Activated CD4-positive, alpha-beta T cell treated with anti-CD3 and anti-CD28 coated beads, Interleukin-2, amount 50 U/mL, for 24 hours (primary cell): ENCODE measurements at regions not wholly inside any gene's neighbourhood (a gene's known extent, or its start where the extent isn't known, plus 50 kb on each side); places are given as distances from the start of the nearest gene placed in this dataset.

Experiments
- DNase-seq, 2 donors: peaks; one replicate each; pipeline ENCODE4 v3.0.0-alpha.2; 2020; ENCODE audit warnings: low read depth in 1 of 2, low spot score in 1 of 2

DNA sequence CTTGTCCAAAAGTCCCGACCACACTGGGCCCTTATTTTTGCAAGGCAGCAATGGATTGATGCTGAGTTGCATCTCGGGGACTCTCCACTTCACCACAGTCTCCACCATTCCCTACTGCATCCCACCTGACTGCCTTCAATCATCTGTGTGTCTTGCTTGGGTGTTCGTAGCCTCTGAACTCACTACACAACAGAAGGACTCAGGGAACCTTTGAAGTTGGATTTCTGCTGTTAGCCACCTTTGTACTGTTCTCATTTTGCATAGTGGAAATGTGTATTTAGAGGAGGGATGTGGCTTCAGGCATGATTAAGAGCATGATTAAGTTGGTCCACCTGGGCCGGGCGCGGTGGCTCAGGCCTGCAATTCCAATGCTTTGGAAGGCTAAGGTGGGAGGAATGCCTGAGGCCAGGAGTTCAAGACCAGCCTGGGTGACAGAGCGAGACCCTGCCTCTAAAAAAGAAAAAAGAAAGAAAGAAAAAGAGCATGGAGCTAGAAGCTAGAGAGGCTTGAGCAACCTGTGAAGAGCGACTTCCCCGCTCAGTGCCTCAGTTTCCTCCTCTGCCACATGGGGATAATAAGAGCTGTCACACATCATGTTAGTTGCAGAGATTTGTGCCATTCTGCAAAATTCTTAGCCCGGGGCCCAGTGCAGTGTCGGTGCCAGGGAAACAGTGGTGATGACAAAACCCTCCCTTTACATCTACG lies 121.3 kb upstream of the PTPN1 start:
- DNase-seq, result no peak

DNA sequence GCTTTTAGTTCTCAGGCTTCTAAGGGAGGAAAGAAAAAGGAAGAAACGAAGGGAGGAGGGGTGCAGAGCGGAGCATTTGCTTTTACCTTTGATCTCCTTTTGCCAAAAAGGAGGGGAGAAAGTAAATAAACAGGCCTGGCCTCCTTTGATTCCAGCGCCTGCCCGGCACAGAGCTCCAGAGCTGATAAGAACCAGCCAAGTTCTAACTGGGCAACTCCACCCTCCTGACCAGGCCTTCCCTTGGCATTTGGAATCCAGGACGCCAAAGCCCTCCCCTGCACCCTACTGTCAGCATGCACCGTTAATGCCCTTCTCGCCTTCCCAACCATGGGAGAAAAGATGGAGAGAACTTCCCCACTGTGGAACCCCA lies 120.8 kb upstream of the PTPN1 start:
- no peak for DNase-seq

DNA sequence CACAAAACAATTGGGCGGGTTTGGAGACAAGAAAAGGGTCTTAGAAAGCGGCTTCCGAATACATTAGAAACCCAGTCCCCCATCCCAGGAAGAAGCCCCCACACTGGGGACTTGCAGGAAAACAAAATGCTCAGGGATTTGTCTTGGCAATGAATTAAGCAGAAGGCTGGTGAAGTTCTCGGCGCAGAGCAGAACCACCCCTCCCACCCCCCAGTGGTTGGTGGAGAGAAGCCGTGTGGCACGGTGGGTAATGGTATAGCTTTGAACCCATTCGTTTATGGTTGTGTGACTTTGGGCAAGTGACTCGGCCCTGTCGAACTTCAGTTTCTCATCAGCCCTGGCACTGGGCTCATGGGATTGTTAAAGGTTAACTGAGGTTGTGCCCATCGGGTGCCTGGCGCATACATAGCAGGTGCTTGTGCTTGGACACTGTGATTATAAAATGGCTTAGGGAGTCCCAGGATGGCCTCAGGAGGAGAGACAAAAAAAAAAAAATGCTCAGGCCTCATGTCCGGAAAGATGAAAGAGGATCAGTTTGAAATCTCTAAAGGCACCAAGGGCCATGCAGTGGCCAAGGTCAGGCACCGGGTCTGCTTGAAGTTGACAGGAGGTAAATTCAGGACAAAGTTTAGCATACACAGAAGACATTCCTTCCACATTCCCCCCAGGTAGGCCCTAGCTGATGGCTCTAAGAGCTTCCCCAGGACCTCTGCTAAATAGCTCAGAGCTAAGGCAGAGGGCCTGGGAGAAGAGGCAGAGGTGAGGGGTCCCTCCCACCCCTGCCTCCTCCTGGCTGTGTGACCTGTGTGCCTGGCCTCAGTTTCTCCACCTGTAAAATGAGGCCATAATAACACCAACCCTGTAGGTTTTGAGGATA lies 120.1 kb upstream of the PTPN1 start:
- DNase-seq, result no peak

DNA sequence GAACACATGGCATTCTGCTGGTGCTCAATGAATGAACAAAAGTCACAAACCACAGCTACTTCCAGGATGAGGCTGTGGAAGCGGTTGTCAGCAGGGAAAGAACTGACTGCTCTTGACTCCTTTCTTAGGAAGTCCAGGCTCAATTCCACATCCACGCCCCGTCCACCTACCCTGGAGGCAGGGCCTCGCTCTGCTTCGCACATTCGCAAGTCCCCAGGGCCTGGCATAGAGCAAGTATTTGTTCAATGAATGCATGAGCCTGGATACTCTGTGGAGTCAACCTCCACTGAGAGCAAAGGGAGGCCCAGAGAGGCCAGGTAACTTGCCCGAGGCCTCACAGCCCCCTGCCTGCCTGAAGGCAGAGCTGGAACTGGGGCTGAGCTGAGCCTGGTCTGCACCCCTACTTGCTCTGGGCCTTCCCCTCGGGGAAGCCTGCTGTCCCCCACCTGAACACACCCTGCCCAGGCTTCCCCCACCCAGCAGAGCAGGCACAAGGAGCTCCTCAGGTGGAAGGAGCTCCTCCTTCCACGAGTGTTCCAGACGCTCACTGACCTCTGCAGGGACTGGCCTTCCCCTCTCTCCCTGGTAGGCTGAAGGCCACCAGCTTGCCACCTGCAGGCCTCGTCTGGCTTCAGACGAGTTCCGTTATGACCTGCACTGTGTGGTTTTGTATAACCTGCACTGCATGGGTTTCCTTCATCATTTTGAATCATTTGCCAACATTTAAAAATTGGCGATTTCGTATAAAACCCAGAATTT lies 119.3 kb upstream of the PTPN1 start:
- DNase-seq, result no peak

DNA sequence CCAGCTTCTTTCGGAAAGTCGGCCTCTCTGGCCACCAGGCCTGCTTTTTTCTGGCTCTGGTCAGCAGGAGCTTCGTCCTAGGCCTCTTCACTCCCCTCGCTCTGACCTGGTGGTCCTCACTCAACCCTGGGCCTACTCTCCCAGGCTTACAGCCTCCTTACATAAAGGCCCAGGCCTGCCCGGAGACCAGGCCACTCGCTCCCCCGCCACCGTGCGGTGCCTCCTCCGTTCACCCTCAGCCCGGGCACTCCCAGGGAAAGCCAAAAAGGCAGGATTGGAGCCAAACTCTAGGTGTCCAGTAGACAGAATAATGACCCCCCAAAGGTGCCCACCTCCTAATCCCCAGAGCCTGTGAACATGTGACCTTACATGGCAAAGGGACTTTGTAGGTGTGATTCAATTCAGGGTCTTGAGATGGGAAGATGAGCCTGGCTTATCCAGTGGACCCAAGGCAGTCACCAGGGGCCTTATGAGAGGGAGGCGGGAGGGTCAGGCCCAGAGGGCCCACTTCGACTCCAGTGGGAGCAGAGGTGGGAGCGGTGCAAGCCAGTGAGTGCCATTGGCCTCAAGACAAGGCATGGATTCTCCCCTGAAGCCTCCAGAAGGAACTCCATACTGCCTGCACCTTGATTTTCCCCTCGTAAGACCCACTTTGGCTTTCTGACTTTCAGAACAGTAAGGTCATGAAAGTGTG lies 118.6 kb upstream of the PTPN1 start:
- no peak for DNase-seq

DNA sequence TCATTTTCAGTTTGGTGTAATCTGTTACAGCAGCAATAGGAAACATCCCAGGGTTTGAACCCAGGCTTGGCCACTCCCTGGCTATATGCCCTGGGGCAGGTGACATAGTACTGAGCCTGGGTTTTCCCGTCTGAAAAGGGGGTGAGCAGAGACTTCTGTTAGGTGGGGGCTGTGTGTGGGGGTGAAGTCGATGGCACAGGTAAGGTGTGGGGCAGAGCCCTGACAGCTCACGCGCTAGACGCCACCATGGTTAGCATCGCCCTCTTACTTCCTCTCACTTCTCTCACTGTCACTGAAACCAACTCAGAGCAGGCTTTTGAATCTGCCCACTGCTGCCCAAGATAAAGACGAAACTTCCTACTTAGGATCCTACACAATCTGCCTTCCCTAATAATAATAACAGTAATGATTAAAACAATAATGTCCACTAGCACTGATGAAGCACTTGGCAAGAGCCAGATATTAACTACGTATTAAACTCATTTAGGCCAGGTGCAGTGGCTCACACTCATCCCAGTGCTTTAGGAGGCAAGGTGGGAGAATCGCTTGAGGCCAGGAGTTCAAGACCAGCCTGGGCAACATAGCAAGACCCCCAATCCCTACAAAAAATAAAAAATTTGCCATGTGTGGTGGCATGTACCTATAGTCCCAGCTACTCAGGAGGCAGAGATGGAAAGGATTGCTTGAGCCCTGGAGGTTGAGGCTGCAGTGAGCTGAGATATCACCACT lies 117.9 kb upstream of the PTPN1 start:
- no peak for DNase-seq

DNA sequence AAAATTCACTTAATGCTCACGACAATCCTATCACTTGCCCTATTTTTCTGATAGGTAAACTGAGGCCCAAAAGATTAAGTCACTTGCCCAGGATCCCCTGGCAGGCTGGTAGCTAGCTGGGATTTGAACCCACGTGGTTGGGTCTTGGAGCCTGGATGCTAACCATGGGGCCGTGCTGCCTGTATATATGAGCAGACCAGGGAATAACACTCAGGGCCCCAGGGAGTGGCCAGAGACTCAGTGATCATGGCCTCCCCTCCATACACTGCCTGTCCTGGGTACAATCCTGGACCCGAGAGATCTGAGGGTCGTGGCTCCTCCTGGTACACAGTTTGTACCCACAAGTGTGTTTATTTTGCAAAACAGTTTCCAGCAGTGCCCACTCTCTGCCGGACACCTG lies 116.9 kb upstream of the PTPN1 start:
- no peak for DNase-seq

DNA sequence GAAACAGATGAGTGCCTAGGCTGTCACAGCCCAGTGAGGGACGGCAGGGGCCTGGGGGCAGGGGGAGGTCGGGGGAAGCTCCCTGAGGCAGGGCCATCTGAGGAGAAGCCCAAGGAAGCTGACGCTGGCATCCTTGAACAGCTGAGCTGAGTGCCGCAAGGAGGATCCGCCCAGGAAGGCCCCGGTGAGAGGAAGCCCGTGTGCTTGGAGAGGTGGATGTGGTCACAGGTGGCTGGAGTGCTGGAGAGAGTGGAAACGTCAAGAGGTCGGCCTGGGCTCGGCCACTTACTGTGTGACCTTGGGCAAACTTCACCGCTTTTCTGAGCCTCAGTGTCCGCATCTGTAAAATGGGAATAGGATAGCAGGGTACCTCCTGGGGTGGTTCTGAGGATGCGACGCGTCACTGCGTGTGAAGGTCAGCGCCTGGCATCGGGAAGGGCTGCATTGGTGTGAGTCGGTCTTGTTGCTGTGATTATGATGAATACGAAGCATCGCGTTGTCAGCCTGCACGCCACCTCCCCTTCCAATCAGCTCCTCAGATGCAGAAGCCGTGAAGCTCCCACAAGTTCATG lies 116.1 kb upstream of the PTPN1 start:
- DNase-seq, result no peak

DNA sequence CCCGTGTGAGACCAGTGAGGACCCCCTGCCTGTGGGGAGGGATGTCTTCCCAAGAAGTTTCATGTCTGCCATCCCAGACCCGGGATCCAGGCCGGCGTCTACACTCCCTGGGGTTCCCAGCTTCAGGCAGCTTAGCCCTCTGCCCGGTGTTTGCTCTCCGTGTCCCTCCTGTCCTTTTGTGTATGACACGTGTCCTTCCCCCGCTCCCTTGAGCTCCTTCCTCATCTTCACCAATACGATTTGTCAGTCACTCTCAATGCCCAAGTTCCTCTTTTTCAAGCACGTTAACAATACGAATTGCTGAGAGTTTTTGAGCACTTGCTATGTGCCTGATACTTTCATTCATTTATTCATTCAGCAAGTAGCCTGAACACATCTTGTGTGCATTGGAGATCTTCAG lies 115.6 kb upstream of the PTPN1 start:
- no peak for DNase-seq

DNA sequence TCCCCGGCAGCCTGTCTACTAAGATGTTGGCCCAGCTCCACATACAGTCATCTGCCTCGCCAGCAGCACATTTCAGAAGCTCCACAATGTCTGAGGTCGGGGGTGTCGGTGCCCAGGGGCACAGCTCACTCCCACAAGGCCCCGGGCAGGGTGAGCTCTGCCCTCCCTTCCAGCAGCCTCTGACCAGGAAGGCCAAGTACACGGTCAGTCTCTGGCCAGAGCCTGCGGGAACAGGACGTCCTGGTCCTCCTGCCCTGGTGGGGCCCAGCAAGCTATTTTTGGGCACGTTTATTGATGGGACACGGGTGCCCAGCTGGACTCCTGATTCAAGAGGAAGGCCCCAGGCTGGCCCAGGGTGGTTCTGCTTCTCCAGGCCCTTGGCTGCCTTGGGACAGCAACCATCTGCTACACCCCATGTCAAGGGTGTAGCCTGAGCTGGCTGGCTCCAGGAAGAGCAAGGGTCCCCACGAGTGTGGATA lies 114.9 kb upstream of the PTPN1 start:
- DNase-seq, result no peak

DNA sequence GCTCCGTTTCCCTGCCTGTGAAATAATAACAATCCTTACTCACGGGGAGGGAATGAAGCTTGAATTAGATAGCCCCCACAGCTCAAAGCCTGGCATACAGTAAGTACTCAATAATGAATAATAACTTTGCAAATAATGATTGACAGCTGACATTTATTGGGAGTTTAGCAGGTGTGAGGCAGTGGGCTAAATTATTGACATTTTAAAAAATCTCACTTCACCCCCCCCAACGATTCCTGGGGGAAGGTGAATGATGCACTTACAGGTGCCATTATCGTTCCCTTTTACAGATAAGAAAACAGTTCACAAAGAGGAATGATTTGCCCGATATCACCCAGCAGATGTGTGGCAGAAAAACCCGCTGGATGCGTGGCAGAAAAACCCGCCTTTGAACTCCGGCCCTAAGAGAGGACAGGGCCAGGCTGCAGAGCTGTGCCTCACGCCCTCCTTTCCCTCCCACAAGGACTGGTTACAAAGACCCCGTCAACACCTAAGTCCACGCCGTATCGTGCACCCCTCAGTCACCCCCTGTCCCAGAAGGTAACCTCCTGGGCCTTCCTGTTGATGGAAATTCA lies 114.2 kb upstream of the PTPN1 start:
- no peak for DNase-seq

DNA sequence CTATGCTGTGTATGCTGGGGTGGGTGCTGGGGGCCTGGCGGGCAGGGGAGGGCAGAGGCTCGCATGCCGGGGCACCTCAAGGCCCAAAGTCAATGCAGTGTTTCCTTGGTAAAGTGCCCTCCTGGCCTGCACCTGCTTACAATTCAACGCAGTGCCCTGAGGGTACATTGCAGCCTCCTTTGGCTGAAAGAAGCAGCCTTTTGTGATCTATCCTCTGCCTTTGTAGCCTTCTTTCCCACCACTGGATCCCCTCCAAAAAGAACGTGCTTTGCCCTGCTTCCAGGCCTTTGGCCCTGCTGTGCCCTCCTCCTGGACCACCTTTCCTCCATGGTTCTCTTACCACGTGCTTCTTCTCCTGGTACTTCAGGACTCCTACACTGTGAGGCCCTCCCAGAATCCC lies 113.6 kb upstream of the PTPN1 start:
- DNase-seq, result no peak

DNA sequence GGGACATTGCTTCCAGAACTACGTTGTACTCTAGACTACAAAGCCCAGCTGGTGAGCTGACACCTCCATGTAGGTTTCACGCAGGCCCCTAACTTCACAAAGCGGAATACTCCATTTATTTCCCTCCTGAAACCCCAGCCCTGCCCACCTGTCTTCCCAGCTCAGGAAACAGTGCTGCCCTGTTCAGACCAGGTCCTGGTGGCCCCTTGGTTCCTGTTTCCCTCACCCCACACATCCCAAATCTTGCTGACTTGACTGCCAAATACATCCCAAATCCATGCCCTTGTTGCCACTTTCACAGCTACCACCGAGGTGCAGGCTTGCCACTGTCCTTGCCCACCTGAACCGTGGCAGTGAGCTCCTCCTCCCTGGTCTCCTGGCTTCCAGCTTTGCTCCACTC lies 113.1 kb upstream of the PTPN1 start:
- DNase-seq, result no peak

DNA sequence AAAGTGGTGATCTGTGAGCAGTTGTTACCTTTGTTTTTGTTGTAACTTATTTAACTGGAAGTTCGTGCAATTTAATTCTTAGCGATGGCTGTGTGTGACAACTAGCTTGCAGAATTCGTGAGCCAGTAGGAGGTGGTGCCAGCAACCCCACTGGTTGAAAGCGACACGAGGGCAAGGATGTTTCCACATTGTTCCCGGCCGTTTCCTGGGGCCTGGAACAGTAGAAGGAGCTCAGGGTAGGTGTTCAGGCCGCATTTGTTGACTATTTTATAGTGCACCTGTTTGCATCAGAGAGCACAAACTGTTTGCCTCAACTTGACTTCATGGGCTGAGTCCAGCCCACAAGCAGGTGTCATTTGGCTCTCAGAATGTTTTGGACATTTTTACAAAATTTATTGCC lies 112.1 kb upstream of the PTPN1 start:
- no peak for DNase-seq

DNA sequence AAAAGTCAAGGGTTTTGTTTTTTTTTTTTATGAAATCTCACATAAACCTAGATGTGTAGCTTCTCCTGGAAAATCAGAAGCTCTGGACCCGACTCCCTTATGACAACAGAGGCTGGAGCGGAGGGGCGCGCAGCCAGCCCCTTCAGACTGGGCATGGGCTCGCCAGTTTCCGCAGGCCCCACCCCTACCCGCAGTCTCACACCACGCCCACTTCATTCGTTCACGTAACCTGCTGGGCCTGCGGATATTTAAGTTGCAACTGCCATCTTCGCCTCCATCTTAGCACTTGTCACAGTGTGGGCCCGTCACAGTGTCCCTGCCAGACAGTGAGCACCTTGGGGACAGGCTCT lies 111.7 kb upstream of the PTPN1 start:
- no peak for DNase-seq

DNA sequence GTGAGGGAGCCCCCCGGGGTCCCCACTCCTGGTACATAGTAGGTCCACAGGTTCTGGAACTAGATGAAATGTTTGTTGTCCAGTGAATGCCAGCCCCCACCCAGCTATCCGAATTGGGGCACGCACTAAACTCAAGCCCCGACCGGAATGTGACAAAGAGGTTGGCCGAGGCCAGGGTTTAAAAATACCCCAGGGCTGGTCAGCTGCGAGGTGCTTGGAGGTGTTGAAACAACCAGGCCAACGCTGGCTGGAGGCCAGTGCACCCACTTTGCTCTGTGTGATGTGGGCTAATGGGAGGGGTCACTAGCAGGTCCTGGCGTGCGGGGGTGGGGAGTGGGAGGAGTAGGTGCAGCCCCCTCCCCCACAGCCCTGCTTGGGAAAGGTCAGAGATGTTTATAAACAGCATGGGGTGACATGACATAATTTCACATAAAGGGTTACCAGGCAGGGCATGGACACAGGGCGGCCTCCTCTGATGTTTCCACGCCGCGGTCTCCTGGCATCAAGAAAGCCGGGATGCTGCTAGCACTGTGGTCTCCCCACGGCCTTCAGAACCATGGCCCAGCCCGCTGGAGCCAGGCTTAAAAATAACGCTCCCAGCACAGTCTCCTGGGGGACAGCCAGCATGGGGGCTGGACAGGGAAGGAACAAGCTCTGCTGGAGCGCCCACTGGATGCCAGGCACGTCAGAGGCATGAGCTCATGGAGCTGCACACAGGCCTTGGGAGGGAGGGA lies 111.2 kb upstream of the PTPN1 start:
- DNase-seq, result no peak

DNA sequence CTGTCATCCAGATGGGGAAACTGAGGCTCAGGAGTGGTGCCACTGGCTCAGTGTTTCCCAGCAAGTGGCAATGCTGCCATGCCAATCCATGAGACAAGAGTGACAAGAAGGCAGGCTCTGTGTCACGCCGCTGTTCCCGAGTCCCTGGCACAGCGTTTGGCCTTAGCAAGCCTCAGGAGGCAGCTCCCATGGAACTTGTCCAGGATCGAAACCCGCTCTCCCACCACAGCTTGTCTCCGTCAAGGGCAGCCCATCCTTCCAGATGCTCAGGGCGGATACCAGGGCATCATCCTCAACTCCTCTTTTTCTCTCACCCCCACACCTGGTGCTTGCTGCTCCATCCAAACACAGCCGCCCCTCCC lies 110.6 kb upstream of the PTPN1 start:
- no peak for DNase-seq

DNA sequence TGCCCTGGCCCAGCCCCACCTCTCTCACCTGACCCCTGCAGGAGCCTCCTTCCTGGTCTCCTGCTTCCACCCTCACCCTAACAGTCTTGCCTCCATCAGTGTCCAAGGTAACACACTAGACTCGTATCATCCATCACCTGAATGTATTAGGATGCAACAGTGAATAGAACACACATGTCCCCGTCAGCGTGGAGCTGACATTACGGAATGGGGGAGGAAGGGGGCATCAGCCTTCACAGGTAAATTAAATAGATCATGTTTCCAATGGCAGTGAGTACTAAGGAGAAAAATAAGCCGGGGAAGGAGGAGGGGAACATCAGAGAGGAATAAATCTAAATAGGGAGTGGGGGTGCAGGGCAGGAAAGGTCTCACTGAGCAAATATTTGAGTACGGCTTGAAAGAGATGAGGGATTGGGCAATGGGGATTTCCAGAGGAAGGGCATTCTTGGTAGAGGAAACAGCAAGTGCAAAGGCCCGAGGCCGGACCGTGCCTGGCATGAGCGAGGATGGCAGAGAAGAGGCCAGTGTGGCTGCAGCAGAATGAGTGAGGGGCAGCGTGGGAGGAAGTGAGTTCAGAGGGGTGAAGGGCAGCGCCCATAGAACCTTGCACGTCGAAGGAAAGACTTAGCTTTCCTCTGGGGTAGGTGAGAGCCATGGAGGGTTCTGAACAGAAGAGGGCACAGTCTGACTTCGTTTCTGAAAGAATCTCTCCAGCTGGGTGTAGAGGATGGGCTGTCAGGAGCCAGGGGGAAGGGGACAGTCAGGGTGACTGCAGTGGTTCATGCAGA lies 110.1 kb upstream of the PTPN1 start:
- DNase-seq, result no peak
